GM10266 (cell line): ENCODE measurements at regions not wholly inside any gene's neighbourhood (a gene's known extent, or its start where the extent isn't known, plus 50 kb on each side); places are given as distances from the start of the nearest gene placed in this dataset.
"Not testable (repeated sequence)": the region's sequence is repeated elsewhere in the genome, so short reads cannot be mapped to it uniquely, and the experiment has no call there.

Experiments
- DNase-seq: peaks from one replicate; pipeline ENCODE4 v3.0.0; 2012; ENCODE audit errors: extremely low spot score
- CTCF ChIP-seq: IDR thresholded peaks from 2 replicates; pipeline ENCODE4 v1.5.1; 2012; ENCODE audit warnings: mild to moderate bottlenecking, low read depth; ENCODE audit not compliant: control insufficient read depth, insufficient read depth; ENCODE audit errors: missing control alignments

- no peak for DNase-seq
- no peak for TF ChIP-seq CTCF
These were observed 193.0 kb downstream of the TXNL1 start for GRCh38 chr18:56445422-56445821.

GRCh38 chr18:56444201-56444600 lies 194.2 kb downstream of the TXNL1 start:
- DNase-seq, result no peak
- no peak for TF ChIP-seq CTCF

GRCh38 chr18:56443166-56443907 lies 195.1 kb downstream of the TXNL1 start:
- TF ChIP-seq CTCF, result no peak
- DNase-seq, result no peak

GRCh38 chr18:56438480-56438879 lies 199.9 kb downstream of the TXNL1 start:
- DNase-seq, result not testable (repeated sequence)

- TF ChIP-seq CTCF, result no peak
These were observed 201.7 kb downstream of the TXNL1 start for GRCh38 chr18:56436651-56437050.

GRCh38 chr18:56433919-56434318 lies 204.5 kb downstream of the TXNL1 start:
- TF ChIP-seq CTCF, result no peak
- DNase-seq, result no peak

More at GRCh38 chr18:56436651-56437050, 201.7 kb downstream of the TXNL1 start:
- no peak for DNase-seq

GRCh38 chr18:56431551-56431950 lies 206.8 kb downstream of the TXNL1 start:
- TF ChIP-seq CTCF, result no peak
- DNase-seq, result no peak

- DNase-seq, result no peak
- no peak for TF ChIP-seq CTCF
These were observed 214.8 kb downstream of the TXNL1 start for GRCh38 chr18:56423626-56424025.
